GM18511 (cell line): ENCODE measurements at regions not wholly inside any gene's neighbourhood (a gene's known extent, or its start where the extent isn't known, plus 50 kb on each side); places are given as distances from the start of the nearest gene placed in this dataset.

Experiments used
- ATAC-seq: cut with Tn5 transposase; IDR thresholded peaks from one replicate; pipeline ENCODE4 v1.9.1; 2021; ENCODE audit warnings: mild to moderate bottlenecking, moderate library complexity; ENCODE audit not compliant: unreplicated experiment

DNA sequence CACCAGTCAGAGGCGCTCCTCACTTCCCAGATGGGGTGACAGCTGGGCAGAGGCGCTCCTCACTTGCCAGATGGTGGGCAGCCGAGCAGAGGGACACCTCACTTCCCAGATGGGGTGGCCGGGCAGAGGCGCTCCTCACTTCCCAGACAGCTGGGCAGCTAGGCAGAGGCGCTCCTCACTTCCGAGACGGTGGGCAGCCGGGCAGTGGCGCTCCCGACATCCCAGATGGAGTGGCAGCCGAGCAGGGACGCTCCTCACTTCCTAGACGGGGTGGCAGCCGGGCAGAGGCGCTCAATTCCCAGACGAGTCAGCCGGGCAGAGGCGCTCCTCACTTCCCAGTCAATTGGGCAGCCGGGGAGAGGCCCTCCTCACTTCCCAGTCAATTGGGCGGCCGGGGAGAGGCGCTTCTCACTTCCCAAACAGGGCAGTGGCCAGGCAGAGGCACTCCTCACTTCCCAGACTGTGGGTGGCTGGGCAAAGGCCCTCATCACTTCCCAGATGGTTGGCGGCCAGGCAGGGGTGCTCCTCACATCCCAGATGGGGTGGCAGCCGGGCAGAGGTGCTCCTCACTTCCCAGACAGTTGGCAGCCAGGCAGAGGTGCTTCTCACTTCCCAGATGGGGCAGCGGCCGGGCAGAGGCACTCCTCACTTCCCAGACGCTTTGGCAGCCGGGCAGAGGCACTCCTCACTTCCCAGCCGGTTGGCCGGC is 143.8 kb upstream of the ARID2 start:
- ATAC-seq, result no peak

DNA sequence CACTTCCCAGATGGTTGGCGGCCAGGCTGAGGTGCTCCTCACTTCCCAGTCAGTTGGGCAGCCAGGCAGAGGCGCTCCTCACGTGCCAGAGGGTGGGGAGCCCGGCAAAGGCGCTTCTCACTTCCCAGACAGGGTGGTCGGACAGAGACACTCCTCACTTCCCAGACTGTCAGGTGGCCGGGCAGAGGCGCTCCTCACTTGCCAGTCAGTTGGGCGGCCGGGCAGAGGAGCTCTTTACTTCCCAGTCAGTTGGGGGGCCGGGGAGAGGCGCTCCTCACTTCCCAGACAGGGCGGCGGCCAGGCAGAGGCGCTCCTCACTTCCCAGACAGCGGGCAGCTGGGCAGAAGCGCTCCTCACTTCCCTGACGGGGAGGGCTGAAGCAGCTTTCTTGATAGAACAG is 143.0 kb upstream of the ARID2 start:
- no peak for ATAC-seq

DNA sequence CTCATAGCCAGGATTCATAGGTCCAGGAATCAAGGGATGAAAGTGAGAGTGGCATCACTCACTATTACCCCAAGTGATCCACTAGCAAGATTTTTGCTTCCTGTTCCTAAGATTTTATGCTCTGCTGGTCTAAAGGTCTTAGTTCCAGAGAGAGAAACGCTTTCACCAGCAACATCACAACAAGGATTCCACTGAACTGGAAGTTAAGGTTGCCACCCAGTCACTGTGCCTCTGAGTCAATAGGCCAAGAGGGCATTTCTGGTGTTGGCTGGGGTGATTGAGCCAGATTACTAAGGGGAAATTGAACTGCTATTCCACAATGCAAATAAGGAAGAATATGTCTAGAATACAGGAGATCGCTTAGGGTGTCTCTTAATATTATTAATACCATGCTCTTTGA is 142.5 kb upstream of the ARID2 start:
- no peak for ATAC-seq

DNA sequence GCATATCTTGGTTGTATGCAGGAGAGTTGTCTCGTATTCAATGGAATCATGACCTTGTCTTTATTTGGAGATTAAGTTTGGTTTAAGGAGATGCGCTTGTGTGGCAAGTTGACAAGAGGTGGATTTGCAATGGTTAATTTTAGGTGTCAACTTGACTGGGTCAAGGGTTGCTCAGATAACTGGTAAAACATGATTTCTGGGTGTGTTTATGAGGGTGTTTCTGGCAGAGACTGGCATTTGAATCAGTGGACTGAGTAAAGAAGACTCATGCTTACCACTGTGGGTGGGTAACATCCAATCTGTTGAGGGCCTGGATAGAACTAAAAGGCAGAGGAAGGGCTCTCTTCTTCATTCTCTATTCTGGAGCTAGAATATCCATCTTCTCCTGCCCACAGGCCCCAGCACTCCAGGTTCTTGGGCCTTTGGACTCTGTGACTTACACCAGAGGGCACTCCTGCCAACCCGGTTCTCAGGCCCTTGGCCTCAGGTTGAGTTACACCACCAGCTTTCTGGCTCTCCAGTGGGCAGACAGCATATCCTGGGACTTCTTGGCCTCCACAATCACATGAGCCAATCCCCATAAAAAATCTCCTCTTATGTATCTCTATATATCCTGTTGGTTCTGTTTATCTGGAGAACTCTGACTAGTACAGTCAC is 141.5 kb upstream of the ARID2 start:
- ATAC-seq, result no peak

DNA sequence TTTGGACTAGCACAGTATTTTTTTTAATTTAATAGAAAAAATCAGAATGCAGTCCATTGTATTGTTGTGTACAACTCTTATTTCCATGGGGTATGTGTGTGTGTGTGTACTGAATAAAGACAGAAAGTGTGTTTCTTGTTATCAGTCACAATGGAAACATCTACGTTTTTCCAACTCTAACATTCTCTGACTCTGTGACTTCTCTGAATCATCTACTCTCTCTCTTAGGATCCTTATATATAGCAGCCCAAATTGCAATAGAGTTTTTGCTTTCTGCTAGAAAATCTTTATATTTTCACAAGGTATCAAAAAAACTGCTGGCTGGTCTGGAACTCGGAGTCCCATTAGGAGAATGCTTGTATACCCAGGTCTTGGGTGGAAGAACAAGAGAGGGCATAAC is 138.9 kb upstream of the ARID2 start:
- no peak for ATAC-seq

DNA sequence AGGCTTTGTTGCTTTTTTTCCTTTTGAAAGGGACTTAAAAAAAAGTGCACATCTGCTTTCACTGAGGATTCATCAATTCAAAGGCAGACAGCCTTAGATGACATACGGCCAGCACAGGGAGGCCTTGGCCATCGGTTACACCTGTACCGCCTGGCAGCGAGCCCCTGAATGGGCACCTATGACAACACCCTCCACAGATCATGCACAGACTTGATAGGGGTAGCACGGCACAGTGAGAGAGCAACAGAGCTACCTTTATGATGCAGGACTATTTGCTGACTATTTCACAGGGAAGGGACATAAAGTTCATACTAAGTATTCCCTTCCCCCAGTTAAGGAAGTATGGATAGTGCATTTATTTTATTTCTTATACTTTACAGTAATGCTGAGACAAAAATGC is 137.9 kb upstream of the ARID2 start:
- no peak for ATAC-seq

- ATAC-seq, result no peak
Observed at GRCh38 chr12:45596366-45596765, 133.1 kb upstream of the ARID2 start.

DNA sequence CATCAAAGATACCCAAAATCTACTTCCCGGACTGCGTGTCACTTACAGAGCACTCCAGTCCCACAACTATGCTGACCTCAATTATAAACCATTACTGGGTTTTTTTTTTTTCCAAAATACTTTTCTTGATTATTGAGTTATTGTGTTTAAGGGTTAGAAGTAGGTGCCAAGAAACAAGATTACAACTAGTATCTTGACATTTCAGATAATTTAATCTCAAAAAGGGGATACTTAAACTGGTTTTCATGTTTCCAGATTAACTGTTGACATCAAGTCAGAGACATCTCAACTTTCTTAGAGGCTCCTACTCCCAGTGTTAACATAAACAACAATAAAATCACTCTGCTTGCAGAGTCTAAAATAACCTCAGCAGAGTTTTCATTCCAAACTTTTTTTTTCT is 131.2 kb upstream of the ARID2 start:
- no peak for ATAC-seq

DNA sequence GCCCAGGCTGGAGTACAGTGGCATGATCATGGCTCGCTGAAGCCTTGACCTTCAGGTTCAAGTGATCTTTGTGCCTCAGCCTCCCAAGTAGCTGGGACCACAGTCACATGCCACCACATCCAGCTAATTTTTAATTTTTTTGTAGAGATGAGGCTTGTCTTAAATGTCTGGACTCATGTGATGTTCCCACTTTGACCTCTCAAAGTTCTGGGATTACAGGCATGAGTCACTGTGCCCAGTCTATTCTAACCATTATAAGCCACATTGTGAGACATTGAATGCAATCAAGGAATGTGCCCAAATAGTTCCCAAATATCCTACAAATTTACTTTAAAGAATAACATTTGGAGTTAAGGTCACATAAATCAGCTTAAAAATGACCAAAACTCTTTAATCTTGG is 130.7 kb upstream of the ARID2 start:
- ATAC-seq, result no peak

DNA sequence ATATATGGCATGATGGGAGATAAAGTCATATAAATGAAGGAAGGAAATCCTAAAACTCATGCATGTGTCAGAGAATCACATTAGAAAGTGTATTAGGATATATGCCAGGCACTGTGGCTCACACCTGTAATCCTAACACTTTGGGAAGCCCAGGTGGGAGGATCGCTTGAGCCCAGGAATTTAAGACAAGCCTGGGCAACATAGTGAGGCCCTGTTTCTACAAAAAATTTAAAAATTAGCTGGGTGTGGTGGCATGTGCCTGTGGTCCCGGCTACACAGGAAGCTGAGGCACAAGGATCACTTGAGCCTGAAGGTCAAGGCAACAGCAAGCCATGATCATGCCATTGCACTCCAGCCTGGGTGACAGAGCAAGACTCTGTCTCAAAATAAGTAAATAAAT is 130.3 kb upstream of the ARID2 start:
- no peak for ATAC-seq

GRCh38 chr12:45601390-45601789 is 128.1 kb upstream of the ARID2 start:
- ATAC-seq, result no peak

DNA sequence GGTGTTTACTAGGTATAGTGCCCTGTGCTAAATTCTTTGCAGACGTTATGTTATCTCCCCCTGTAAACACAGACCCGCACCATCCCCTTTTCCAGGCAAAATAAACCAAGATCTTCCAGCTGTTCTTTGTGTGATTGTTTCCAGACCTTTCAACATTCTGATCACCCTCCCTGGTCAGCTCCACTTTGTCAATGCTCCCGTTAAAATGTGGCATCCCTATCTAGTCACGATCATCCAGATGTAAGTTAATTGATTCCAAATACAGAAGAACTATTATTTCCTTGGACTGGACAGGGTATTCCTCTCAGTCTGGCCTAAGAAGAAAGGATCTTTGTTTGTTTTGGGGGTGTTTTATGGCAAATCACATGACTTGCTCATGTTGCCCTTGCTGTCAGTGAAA is 127.6 kb upstream of the ARID2 start:
- ATAC-seq, result no peak

- no peak for ATAC-seq
Observed at GRCh38 chr12:45605624-45606023, 123.9 kb upstream of the ARID2 start.

DNA sequence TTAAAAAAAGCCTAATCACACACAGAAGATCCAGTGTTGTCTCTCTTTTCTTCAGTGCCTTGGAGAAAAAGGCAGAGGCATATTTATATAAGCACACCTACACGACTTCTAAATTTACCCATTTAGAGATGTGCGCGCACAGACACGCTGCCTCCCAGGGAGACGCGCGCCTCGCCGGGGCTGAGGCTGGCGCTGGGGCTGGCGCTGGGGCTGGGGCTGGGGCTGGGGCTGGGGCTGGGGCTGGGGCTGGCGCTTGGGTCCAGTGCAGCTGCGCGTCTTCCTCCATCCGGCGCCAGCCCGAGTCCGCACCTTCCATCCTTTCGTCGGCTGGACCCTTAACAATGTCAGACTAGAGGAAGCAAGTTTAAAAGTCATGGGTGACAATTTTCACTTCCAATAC is 118.4 kb upstream of the ARID2 start:
- ATAC-seq, result no peak

- no peak for ATAC-seq
Observed at GRCh38 chr12:45611495-45611894, 118.0 kb upstream of the ARID2 start.

DNA sequence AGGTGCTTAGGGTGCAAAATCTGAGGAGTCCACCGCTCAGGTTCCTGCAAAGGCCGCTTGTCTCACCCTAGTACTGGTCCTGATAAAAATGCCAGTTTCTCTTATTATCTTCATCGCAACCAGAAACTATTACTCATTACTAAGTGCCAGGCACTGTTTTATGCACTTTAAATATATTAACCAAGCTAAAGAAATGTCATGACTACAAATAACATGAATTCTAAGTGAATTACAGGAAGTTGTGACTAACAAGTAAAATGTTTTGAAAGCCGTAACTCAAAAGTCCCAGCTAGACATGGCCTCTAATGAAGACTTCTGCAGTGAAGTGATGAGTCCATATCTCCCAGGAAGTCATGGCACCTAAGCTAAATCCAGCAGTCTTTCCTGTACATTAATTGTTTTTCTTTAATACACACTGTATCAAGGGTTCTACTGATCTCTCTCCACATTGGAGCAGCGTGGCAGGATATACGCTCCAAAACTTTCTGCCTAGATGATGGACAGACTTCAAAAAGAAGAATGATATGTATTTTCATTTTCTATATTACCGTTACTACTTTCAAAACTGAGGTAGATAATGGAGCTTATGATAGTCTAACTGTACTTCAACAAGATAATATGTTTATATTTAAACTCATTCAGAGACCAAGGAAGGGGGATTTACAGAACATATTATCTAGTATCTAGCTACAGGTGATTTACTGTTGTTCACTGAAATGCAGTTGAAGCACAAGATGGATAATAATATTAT is 117.3 kb upstream of the ARID2 start:
- ATAC-seq, result no peak

DNA sequence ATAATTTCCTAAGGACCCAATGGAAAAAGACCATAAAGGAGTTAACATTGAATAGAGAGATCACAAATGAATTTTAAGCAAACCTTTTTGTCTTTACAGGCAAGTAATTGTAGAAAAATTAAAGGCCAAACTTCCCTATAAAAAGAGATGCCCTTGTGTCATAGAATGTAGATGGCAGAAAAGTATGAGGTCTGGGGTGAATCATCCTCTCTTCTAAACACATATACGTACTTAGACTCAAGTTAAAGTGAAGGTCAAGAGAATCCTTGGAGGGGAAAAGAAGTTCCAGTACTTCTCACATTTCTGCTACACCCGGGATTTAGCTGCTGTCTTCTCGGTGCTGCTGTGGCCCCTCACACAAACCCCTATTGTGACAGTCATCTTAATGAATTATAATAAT is 116.2 kb upstream of the ARID2 start:
- ATAC-seq, result no peak

DNA sequence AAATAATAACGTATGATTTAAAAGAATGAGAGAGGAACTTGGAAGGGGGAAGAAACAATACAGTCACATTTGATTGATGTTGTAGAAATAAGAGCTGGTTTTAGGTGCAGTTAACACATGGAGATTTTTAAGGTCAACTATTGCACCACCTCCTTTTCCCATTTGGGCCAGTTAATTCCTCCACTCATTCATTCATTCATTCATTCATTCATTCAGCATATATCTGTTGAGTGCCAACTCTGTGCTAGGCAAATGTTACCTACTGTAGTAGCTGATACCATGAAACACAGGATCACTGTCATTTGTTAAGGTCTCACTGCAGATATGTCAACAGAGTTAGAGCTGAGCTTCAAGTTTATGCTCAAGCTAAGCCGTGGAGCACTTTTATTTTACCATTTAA is 115.7 kb upstream of the ARID2 start:
- ATAC-seq, result no peak

GRCh38 chr12:45615268-45615667 is 114.2 kb upstream of the ARID2 start:
- ATAC-seq, result no peak

DNA sequence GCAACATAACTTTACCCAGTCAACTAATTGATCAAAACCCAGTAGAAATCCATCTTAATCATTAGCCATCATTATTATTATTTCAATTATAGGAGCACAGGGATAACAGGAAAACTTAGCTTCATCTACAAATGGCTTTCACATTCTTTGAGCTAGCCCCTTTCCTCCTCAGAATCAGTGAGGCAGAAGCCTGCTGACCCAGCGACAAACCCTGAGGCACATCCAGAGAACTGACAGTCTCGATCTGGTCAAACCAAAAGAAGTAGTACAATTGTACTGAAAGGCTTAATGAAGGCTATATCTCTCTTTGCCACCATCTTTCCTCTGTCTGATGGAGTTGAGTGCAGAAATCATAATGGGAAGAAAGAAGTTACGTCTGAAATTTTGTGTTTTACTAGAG is 109.8 kb upstream of the ARID2 start:
- ATAC-seq, result no peak

DNA sequence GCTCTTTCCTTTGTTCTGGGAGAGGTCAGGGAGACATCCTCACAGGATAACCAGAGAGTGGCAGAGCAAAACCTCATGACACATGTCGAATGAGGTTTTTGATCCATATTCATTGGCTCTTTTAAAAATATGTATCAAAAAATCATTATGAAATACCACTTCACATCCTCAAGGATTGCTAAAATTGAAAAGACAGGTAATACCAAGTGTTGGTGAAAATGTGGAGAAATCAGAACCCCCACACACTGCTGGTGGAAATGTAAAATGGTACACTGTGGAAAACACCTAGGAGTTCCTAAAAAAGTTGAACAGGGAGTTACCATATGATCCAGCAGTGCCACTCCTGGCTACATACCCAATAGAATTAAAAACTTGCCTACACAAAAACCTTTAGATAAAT is 107.8 kb upstream of the ARID2 start:
- ATAC-seq, result no peak

DNA sequence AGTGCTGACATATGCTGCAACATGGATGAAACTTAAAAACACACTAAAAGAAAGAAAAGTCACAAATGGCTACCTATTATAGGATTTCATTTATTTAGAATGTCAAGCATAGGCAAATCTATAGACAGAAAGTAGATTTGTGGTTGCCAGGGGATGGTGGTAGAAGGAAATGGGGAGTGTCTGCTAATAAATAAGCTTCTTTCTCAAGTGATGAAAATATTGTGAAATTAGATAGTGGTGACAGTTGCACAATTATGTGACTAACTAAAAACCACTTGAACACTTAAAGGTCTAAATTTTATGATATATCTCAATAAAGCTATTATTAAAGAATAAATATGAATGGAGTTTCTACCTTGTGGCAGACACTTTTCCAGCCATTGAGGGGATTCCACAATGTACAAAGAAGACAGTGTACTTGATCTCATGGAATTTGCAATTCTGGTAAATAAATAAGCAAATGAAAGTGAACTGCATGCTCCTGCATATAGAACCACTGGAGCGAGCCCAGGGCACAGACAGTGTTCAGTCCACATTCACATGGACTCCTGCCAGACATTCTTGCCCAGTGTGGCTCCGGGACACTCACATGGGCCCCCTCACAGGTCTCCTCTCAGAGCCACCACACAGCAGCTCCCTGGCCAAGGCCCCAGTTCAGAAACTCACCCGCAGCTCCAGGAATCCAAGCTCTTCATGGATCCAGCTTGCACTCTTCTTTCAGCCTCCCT is 107.1 kb upstream of the ARID2 start:
- no peak for ATAC-seq
